SK-N-MC (cell line): ENCODE measurements at regions not wholly inside any gene's neighbourhood (a gene's known extent, or its start where the extent isn't known, plus 50 kb on each side); places are given as distances from the start of the nearest gene placed in this dataset.

ENCODE experiments used
- DNase-seq: peaks from one replicate; pipeline ENCODE4 v3.0.0-alpha.2; 2011; ENCODE audit warnings: low read depth, low spot score
- H3K27ac ChIP-seq: fragments of 200-600 bp; sonication (generic); 2 replicates; pipeline ENCODE4 v1.5.1; 2016; ENCODE audit warnings: mixed run types
- H3K36me3 ChIP-seq: fragments of 200-600 bp; sonication (generic); 2 replicates; pipeline ENCODE4 v1.6.1; 2017; ENCODE audit warnings: antibody characterized with exemption, low read length, mixed read lengths; ENCODE audit not compliant: insufficient read depth
- H3K4me3 ChIP-seq: fragments of 200-600 bp; sonication (generic); 2 replicates; pipeline ENCODE4 v1.5.1; 2016
- H3K9ac ChIP-seq: fragments of 200-600 bp; sonication (generic); 2 replicates; pipeline ENCODE4 v1.8.0; 2017; ENCODE audit warnings: mixed run types, mixed read lengths; ENCODE audit not compliant: insufficient read length
- H3K9me3 ChIP-seq: fragments of 200-600 bp; sonication (generic); 2 replicates; pipeline ENCODE4 v1.6.1; 2017; ENCODE audit warnings: low read depth, mild to moderate bottlenecking, antibody characterized with exemption, low read length, moderate library complexity, mixed read lengths
- EZH2 ChIP-seq: fragments of 200-600 bp; sonication (generic); IDR thresholded peaks from one replicate; pipeline ENCODE4 v1.6.1; 2017; ENCODE audit warnings: antibody characterized with exemption
- FOXP2 ChIP-seq: optimal IDR thresholded peaks from 2 replicates; pipeline ENCODE3; 2011; ENCODE audit warnings: mild to moderate bottlenecking, moderate library complexity; ENCODE audit not compliant: insufficient read depth; ENCODE audit errors: extremely low read length, control extremely low read depth
- POLR2AphosphoS5 ChIP-seq: IDR thresholded peaks from 2 replicates; pipeline ENCODE4 v1.6.1; 2012; ENCODE audit warnings: mild to moderate bottlenecking, low read depth, low read length, borderline replicate concordance

- no peak for DNase-seq
- TF ChIP-seq FOXP2 (no peak), POLR2AphosphoS5 (no peak), EZH2 (no peak)
Observed at GRCh38 chr16:54817940-54818574, 112.6 kb upstream of the IRX5 start.

GRCh38 chr16:54817432-54817831, 113.2 kb upstream of the IRX5 start:
- no peak overlapping the region for H3K27ac ChIP-seq
- DNase-seq, result no peak
- no peak for TF ChIP-seq POLR2AphosphoS5
- TF ChIP-seq EZH2, result no peak
- TF ChIP-seq FOXP2, result no peak

More at GRCh38 chr16:54817940-54818574, 112.6 kb upstream of the IRX5 start:
- no peaks in the 10 kb centered on the region for H3K9me3 ChIP-seq
- no peak overlapping the region for H3K4me3 ChIP-seq
- no peaks in the 10 kb centered on the region for H3K36me3 ChIP-seq
- H3K9ac ChIP-seq, result no peak overlapping the region
- H3K27ac ChIP-seq, result no peak overlapping the region

GRCh38 chr16:54816471-54816870, 114.2 kb upstream of the IRX5 start:
- Histone ChIP-seq H3K9me3 (no peaks in the 10 kb centered on the region), H3K9ac (no peak overlapping the region), H3K27ac (no peak overlapping the region), H3K36me3 (no peaks in the 10 kb centered on the region), H3K4me3 (no peak overlapping the region)
- DNase-seq, result no peak
- TF ChIP-seq EZH2 (no peak), POLR2AphosphoS5 (no peak), FOXP2 (no peak)

More at GRCh38 chr16:54817432-54817831, 113.2 kb upstream of the IRX5 start:
- Histone ChIP-seq H3K9me3 (no peaks in the 10 kb centered on the region), H3K9ac (no peak overlapping the region), H3K4me3 (no peak overlapping the region), H3K36me3 (no peaks in the 10 kb centered on the region)

GRCh38 chr16:54815177-54815576, 115.5 kb upstream of the IRX5 start:
- Histone ChIP-seq H3K36me3 (no peaks in the 10 kb centered on the region), H3K4me3 (no peak overlapping the region), H3K9ac (no peak overlapping the region), H3K9me3 (no peaks in the 10 kb centered on the region), H3K27ac (no peak overlapping the region)
- no peak for TF ChIP-seq EZH2
- no peak for TF ChIP-seq POLR2AphosphoS5
- TF ChIP-seq FOXP2, result no peak
- DNase-seq, result no peak

GRCh38 chr16:54813778-54814177, 116.9 kb upstream of the IRX5 start:
- no peak for TF ChIP-seq FOXP2
- no peak for TF ChIP-seq POLR2AphosphoS5
- no peak for TF ChIP-seq EZH2
- H3K36me3 ChIP-seq, result no peaks in the 10 kb centered on the region
- H3K9me3 ChIP-seq, result no peaks in the 10 kb centered on the region
- H3K4me3 ChIP-seq, result no peak overlapping the region
- no peak overlapping the region for H3K27ac ChIP-seq
- no peak overlapping the region for H3K9ac ChIP-seq
- DNase-seq, result no peak

GRCh38 chr16:54812229-54812628, 118.4 kb upstream of the IRX5 start:
- no peaks in the 10 kb centered on the region for H3K36me3 ChIP-seq
- TF ChIP-seq EZH2 (no peak), POLR2AphosphoS5 (no peak), FOXP2 (no peak)
- no peaks in the 10 kb centered on the region for H3K9me3 ChIP-seq
- no peak overlapping the region for H3K4me3 ChIP-seq
- no peak overlapping the region for H3K27ac ChIP-seq
- DNase-seq, result no peak
- no peak overlapping the region for H3K9ac ChIP-seq

GRCh38 chr16:54808890-54809289, 121.8 kb upstream of the IRX5 start:
- TF ChIP-seq POLR2AphosphoS5, result no peak
- TF ChIP-seq EZH2, result no peak
- TF ChIP-seq FOXP2, result no peak
- Histone ChIP-seq H3K27ac (no peak overlapping the region), H3K4me3 (no peak overlapping the region), H3K36me3 (no peaks in the 10 kb centered on the region), H3K9me3 (no peaks in the 10 kb centered on the region), H3K9ac (no peak overlapping the region)
- no peak for DNase-seq

GRCh38 chr16:54806881-54807360, 123.7 kb upstream of the IRX5 start:
- no peak for TF ChIP-seq EZH2
- no peak for TF ChIP-seq POLR2AphosphoS5
- no peak for TF ChIP-seq FOXP2
- no peak for DNase-seq
- no peak overlapping the region for H3K4me3 ChIP-seq
- H3K9ac ChIP-seq, result no peak overlapping the region
- no peaks in the 10 kb centered on the region for H3K9me3 ChIP-seq
- no peak overlapping the region for H3K27ac ChIP-seq
- H3K36me3 ChIP-seq, result no peaks in the 10 kb centered on the region

- no peaks in the 10 kb centered on the region for H3K9me3 ChIP-seq
- no peak for TF ChIP-seq EZH2
- DNase-seq, result no peak
- no peak overlapping the region for H3K9ac ChIP-seq
- H3K27ac ChIP-seq, result no peak overlapping the region
- no peaks in the 10 kb centered on the region for H3K36me3 ChIP-seq
- no peak overlapping the region for H3K4me3 ChIP-seq
Observed at GRCh38 chr16:54806378-54806777, 124.3 kb upstream of the IRX5 start.
